Nephron progenitor cell (in vitro differentiated cells): ENCODE measurements at regions not wholly inside any gene's neighbourhood (a gene's known extent, or its start where the extent isn't known, plus 50 kb on each side); places are given as distances from the start of the nearest gene placed in this dataset.

Experiments
- DNase-seq: peaks from one replicate; pipeline ENCODE4 v3.0.0; 2021
- H3K27ac Mint-ChIP-seq: 2 replicates; pipeline ENCODE4 v1.8.0; 2021; ENCODE audit warnings: mild to moderate bottlenecking, moderate library complexity, mixed read lengths
- H3K27me3 Mint-ChIP-seq: 2 replicates; pipeline ENCODE4 v1.8.0; 2021; ENCODE audit warnings: mild to moderate bottlenecking, low read depth, mixed read lengths; ENCODE audit not compliant: poor library complexity
- H3K36me3 Mint-ChIP-seq: 2 replicates; pipeline ENCODE4 v1.8.0; 2021; ENCODE audit warnings: low read depth, mixed read lengths
- H3K4me1 Mint-ChIP-seq: 2 replicates; pipeline ENCODE4 v1.8.0; 2021; ENCODE audit warnings: mixed read lengths
- H3K4me3 Mint-ChIP-seq: 2 replicates; pipeline ENCODE4 v1.8.0; 2021; ENCODE audit warnings: mild to moderate bottlenecking, moderate library complexity, mixed read lengths
- H3K9me3 Mint-ChIP-seq: 2 replicates; pipeline ENCODE4 v1.8.0; 2021; ENCODE audit warnings: mild to moderate bottlenecking, moderate library complexity, mixed read lengths
- TF ChIP-seq, protein P1 (sequence below): fragments of 200-600 bp; sonication (generic); IDR thresholded peaks from 2 replicates; pipeline ENCODE4 v1.5.0; 2021; ENCODE audit warnings: antibody characterized with exemption

DNA sequence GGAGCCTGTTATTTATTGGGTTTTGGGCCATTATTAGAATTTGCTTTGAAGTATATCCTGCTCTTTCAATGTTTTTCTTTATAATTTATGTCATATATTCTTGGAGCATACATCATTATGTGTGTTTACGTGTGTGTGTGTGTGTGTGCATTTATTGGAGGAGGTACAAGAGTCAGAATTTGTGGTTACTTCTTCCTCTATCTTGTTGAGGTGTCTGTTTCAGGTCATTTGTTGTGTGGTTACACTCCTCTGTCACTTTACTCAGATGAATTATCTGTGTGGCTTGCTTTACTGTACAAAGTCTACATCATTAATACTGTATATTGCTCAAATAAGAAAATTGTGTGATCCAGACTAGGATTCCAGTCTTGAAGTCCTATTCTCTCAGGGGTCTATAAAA is 1957.4 kb upstream of the TENM3 start:
- Mint-ChIP-seq H3K27me3 (no peaks in the 10 kb centered on the region), H3K27ac (no peak overlapping the region), H3K4me3 (no peak overlapping the region), H3K36me3 (no peaks in the 10 kb centered on the region), H3K4me1 (peaks cover 3% of the 10 kb centered on the region), H3K9me3 (no peaks in the 10 kb centered on the region)
- no peak for DNase-seq
- TF ChIP-seq, protein P1, sequence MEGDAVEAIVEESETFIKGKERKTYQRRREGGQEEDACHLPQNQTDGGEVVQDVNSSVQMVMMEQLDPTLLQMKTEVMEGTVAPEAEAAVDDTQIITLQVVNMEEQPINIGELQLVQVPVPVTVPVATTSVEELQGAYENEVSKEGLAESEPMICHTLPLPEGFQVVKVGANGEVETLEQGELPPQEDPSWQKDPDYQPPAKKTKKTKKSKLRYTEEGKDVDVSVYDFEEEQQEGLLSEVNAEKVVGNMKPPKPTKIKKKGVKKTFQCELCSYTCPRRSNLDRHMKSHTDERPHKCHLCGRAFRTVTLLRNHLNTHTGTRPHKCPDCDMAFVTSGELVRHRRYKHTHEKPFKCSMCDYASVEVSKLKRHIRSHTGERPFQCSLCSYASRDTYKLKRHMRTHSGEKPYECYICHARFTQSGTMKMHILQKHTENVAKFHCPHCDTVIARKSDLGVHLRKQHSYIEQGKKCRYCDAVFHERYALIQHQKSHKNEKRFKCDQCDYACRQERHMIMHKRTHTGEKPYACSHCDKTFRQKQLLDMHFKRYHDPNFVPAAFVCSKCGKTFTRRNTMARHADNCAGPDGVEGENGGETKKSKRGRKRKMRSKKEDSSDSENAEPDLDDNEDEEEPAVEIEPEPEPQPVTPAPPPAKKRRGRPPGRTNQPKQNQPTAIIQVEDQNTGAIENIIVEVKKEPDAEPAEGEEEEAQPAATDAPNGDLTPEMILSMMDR, result no peak

DNA sequence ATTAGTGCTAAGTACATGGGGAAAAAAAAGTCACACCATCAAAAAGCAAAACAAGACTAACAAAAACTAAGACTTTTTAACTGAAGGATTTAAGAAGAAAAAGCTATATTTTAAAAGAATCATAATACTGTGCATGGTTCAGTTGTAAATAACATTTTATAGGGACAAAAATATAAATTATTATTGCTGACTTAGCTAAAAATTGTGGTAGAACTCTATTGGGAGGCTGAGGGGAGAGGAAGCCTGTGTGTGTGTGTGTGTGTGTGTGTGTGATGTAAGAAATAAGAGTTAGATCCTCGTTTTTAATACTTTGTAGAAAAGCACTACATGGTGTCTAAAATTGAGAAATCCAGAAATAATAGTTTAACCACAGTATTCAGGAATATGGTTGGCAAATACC is 1950.9 kb upstream of the TENM3 start:
- no peak overlapping the region for H3K4me3 Mint-ChIP-seq
- H3K27ac Mint-ChIP-seq, result no peak overlapping the region
- TF ChIP-seq, protein P1, result no peak

DNA sequence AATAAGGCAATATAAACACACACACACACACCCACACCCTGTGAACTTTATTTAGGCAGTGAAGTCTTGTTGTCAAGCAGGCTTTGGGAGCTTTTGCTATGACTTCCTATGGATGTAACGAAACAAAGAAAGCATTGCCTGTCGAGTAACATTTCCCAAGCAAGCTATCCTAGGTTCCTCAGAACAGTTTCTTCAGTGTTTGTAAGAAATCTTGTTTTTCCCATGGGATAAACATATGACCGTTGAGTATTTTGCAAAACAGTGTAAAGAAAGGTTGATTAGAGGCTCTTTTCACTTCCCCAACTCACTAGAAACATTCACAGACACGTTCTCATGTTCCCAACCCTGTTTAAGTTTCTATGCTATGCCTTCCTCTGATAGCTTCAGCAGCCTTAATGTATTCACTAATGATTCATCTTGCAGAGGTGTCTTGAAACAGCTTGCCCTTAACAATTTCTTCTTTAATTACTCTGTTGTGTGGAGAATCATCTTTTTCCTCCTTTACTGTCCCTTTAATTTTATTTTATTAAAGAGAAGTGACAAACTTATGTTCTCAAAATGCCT is 1947.1 kb upstream of the TENM3 start:
- Mint-ChIP-seq H3K4me3 (no peak overlapping the region), H3K36me3 (no peaks in the 10 kb centered on the region), H3K27ac (no peak overlapping the region), H3K27me3 (no peaks in the 10 kb centered on the region), H3K9me3 (peaks cover 11% of the 10 kb centered on the region), H3K4me1 (no peaks in the 10 kb centered on the region)
- DNase-seq, result no peak
- TF ChIP-seq, protein P1, result no peak

More for the DNA sequence above, 1950.9 kb upstream of the TENM3 start:
- Mint-ChIP-seq H3K9me3 (peaks cover under 1% of the 10 kb centered on the region), H3K36me3 (no peaks in the 10 kb centered on the region), H3K27me3 (no peaks in the 10 kb centered on the region), H3K4me1 (no peaks in the 10 kb centered on the region)
- no peak for DNase-seq

DNA sequence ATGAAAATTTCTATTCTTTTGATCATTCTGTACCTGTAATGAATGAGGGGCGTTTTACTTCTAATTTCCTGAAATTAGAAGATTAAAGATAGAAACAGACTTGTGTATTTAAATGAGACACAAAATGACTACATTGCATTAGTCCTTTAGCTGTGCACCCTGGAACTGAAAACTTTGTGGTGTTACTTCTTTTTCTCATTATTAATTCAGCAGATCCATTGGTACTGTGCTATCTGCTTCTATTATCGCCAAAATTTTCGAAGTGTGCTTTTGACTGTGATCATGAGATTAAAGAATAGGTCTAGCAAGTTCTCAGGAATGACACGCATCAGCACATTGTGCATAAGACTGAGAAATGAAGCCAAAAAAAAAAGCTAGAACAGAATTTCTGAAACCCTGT is 1938.9 kb upstream of the TENM3 start:
- Mint-ChIP-seq H3K27ac (no peak overlapping the region), H3K4me1 (no peaks in the 10 kb centered on the region), H3K4me3 (no peak overlapping the region), H3K9me3 (peaks cover under 1% of the 10 kb centered on the region), H3K27me3 (no peaks in the 10 kb centered on the region), H3K36me3 (no peaks in the 10 kb centered on the region)
- DNase-seq, result no peak
- TF ChIP-seq, protein P1, result no peak

DNA sequence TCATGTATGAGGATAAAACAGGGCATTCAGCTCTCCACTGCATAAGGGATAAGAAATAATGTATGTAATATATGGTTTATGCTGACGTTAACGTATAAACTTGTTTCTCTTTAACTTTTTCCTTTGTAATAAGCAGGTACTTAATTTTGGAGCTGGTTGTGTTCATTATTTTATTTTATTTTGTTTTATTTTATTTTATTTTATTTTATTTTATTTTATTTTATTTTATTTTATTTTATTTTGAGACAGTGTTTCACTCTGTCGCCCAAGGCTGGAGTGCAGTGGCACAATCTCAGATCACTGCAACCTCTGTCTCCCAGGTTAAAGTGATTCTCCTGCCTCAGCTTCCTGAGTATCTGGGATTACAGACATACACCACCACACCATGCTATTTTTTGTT is 1932.6 kb upstream of the TENM3 start:
- Mint-ChIP-seq H3K27me3 (no peaks in the 10 kb centered on the region), H3K9me3 (no peaks in the 10 kb centered on the region), H3K4me1 (no peaks in the 10 kb centered on the region)

DNA sequence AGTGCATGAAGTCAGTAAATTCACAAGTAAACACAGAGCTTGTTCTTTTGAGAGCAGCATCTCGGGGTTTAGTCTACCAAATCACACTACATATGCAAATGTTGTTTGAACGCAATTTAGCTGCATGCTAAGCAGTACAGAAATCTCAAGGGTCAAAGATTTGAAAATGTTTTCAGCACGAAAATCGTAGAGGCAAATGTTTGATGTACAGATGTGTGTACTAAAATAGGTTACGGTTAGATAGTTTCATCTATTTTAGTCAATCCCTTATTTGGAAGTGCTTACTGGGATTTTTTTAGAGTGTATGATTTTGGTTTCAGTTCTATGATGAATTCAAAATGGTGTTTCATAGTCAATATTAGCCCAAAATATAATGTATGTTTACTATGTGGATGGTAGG is 1928.2 kb upstream of the TENM3 start:
- no peak overlapping the region for H3K27ac Mint-ChIP-seq
- no peak overlapping the region for H3K4me3 Mint-ChIP-seq
- DNase-seq, result no peak
- H3K27me3 Mint-ChIP-seq, result no peaks in the 10 kb centered on the region
- no peaks in the 10 kb centered on the region for H3K4me1 Mint-ChIP-seq
- no peaks in the 10 kb centered on the region for H3K36me3 Mint-ChIP-seq
- TF ChIP-seq, protein P1, result no peak
- no peaks in the 10 kb centered on the region for H3K9me3 Mint-ChIP-seq

More for the DNA sequence above, 1932.6 kb upstream of the TENM3 start:
- Mint-ChIP-seq H3K27ac (no peak overlapping the region), H3K4me3 (no peak overlapping the region), H3K36me3 (no peaks in the 10 kb centered on the region)
- TF ChIP-seq, protein P1, result no peak
- no peak for DNase-seq
